ENCODE measurements at regions not wholly inside any gene's neighbourhood (a gene's known extent, or its start where the extent isn't known, plus 50 kb on each side); places are given as distances from the start of the nearest gene placed in this dataset.

GRCh38 chr3:74329096-74329495 lies 285.4 kb downstream of the CNTN3 start:
- DNase-seq, result no peak
- ATAC-seq (ENCODE audit: low read depth in 2 of 2), result no peak
- Mint-ChIP-seq H3K27me3 (no peaks in the 10 kb centered on the region), H3K4me3 (no peak overlapping the region), H3K36me3 (no peaks in the 10 kb centered on the region), H3K27ac (no peak overlapping the region), H3K4me1 (no peaks in the 10 kb centered on the region), H3K9me3 (peaks cover 0 to 11% (median 4%) of the 10 kb centered on the region in 7 donors)
- Histone ChIP-seq H3K4me3 (ENCODE audit: low read depth, low read length) (no peak overlapping the region), H3K27ac (ENCODE audit: insufficient read depth, low read length, poor library complexity, severe bottlenecking) (no peak overlapping the region), H3K4me1 (ENCODE audit: control insufficient read depth, insufficient read depth, low read length, poor library complexity, severe bottlenecking) (no peaks in the 10 kb centered on the region), H3K9me3 (ENCODE audit: control insufficient read depth in 2 of 2, low read length in 2 of 2) (no peaks in the 10 kb centered on the region), H3K36me3 (ENCODE audit: control insufficient read depth, insufficient read depth, low read length) (no peaks in the 10 kb centered on the region), H3K27me3 (ENCODE audit: control insufficient read depth, insufficient read depth, low read length) (no peaks in the 10 kb centered on the region)

DNA sequence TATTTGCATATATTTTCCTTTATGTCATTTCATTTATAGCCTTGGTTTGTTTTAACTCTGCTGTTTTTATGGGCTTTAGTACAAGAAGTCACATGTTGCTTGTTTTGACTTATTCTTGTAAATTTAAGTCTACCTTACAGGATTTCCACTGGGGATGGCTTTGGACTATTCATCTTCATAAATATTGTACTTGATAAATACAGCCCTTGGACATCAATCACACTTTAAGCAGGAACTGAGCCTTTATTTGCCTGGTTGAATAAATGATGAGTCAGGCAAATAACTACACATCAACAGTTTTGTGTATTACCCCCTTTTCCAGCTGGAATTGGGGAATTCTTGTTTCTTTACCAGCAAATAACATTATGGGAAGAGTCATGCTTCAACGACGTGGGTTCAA lies 286.0 kb downstream of the CNTN3 start:
- Histone ChIP-seq H3K27ac (ENCODE audit: insufficient read depth, low read length, poor library complexity, severe bottlenecking) (no peak overlapping the region), H3K36me3 (ENCODE audit: control insufficient read depth, insufficient read depth, low read length) (no peaks in the 10 kb centered on the region), H3K27me3 (ENCODE audit: control insufficient read depth, insufficient read depth, low read length) (no peaks in the 10 kb centered on the region), H3K9me3 (ENCODE audit: control insufficient read depth in 2 of 2, low read length in 2 of 2) (no peaks in the 10 kb centered on the region), H3K4me1 (ENCODE audit: control insufficient read depth, insufficient read depth, low read length, poor library complexity, severe bottlenecking) (no peaks in the 10 kb centered on the region), H3K4me3 (ENCODE audit: low read depth, low read length) (no peak overlapping the region)
- no peaks in the 10 kb centered on the region for H3K27me3 Mint-ChIP-seq
- no peak overlapping the region for H3K4me3 Mint-ChIP-seq
- ATAC-seq (ENCODE audit: low read depth in 2 of 2) (no peak), DNase-seq (no peak)
- no peaks in the 10 kb centered on the region for H3K4me1 Mint-ChIP-seq
- H3K36me3 Mint-ChIP-seq, result no peaks in the 10 kb centered on the region
- no peak overlapping the region for H3K27ac Mint-ChIP-seq
- peaks cover under 1 to 11% (median 4%) of the 10 kb centered on the region in 7 donors for H3K9me3 Mint-ChIP-seq

DNA sequence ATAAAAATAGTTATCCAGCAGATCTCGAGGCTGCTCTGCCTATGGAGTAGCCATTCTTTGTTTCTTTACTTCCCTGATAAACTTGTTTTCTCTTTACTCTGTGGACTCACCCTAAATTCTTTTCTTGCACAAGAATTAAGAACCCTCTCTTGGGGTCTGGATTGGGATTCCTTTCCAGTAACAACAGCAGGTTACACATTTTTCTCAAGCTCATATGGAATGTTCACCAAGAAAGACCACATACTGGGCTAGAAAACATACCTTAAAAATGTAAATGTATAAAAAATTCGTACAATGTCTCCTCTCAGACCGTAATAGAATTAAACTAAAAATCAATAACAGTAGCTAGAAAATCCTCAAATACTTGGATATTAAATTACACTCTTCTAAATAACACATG lies 299.2 kb downstream of the CNTN3 start:
- H3K36me3 Mint-ChIP-seq, result no peaks in the 10 kb centered on the region
- DNase-seq (no peak), ATAC-seq (ENCODE audit: low read depth in 2 of 2) (no peak)
- no peaks in the 10 kb centered on the region for H3K27me3 Mint-ChIP-seq
- H3K36me3 ChIP-seq (ENCODE audit: control insufficient read depth, insufficient read depth, low read length), result no peaks in the 10 kb centered on the region
- no peak overlapping the region for H3K27ac Mint-ChIP-seq
- no peak overlapping the region for H3K4me3 ChIP-seq (ENCODE audit: low read depth, low read length)
- peaks cover 3 to 29% (median 8%) of the 10 kb centered on the region in 7 donors for H3K9me3 Mint-ChIP-seq
- H3K4me3 Mint-ChIP-seq, result no peak overlapping the region
- peaks cover 0 to 3% of the 10 kb centered on the region in 2 experiments for H3K9me3 ChIP-seq (ENCODE audit: control insufficient read depth in 2 of 2, low read length in 2 of 2)
- no peak overlapping the region for H3K27ac ChIP-seq (ENCODE audit: insufficient read depth, low read length, poor library complexity, severe bottlenecking)
- H3K4me1 ChIP-seq (ENCODE audit: control insufficient read depth, insufficient read depth, low read length, poor library complexity, severe bottlenecking), result no peaks in the 10 kb centered on the region
- H3K27me3 ChIP-seq (ENCODE audit: control insufficient read depth, insufficient read depth, low read length), result no peaks in the 10 kb centered on the region
- no peaks in the 10 kb centered on the region for H3K4me1 Mint-ChIP-seq

DNA sequence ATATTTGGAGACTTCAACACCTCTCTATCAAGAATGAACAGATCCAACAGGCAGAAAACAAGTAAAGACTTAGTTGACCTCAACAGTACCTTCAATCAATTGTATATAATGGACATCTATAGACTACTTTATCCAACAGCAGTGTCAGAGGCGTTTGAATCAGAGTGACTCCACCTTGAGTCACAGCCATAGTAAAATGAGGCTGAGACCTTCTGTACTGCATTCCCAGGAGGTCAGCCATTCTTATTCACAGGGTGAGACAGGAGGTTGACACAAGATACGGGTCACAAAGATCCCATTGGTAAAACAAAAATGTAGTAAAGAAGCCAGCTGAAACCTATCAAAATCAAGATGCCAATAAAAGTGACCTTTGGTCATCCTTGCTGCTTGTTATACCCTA lies 299.8 kb downstream of the CNTN3 start:
- H3K27ac Mint-ChIP-seq, result no peak overlapping the region
- H3K4me1 Mint-ChIP-seq, result no peaks in the 10 kb centered on the region
- H3K9me3 Mint-ChIP-seq, result peaks cover 0 to 30% (median 9%) of the 10 kb centered on the region in 7 donors
- no peak for DNase-seq
- Histone ChIP-seq H3K4me3 (ENCODE audit: low read depth, low read length) (no peak overlapping the region), H3K4me1 (ENCODE audit: control insufficient read depth, insufficient read depth, low read length, poor library complexity, severe bottlenecking) (no peaks in the 10 kb centered on the region), H3K27ac (ENCODE audit: insufficient read depth, low read length, poor library complexity, severe bottlenecking) (no peak overlapping the region), H3K36me3 (ENCODE audit: control insufficient read depth, insufficient read depth, low read length) (no peaks in the 10 kb centered on the region), H3K9me3 (ENCODE audit: control insufficient read depth in 2 of 2, low read length in 2 of 2) (peaks cover 0 to 3% of the 10 kb centered on the region in 2 experiments), H3K27me3 (ENCODE audit: control insufficient read depth, insufficient read depth, low read length) (no peaks in the 10 kb centered on the region)
- no peaks in the 10 kb centered on the region for H3K36me3 Mint-ChIP-seq
- ATAC-seq (ENCODE audit: low read depth in 2 of 2), result no peak
- H3K27me3 Mint-ChIP-seq, result no peaks in the 10 kb centered on the region
- no peak overlapping the region for H3K4me3 Mint-ChIP-seq

GRCh38 chr3:74309716-74310115 lies 304.7 kb downstream of the CNTN3 start:
- Mint-ChIP-seq H3K4me3 (no peak overlapping the region), H3K4me1 (no peaks in the 10 kb centered on the region), H3K36me3 (no peaks in the 10 kb centered on the region), H3K9me3 (peaks cover 0 to 15% (median 8%) of the 10 kb centered on the region in 7 donors), H3K27ac (no peak overlapping the region), H3K27me3 (no peaks in the 10 kb centered on the region)
- no peak for ATAC-seq (ENCODE audit: low read depth in 2 of 2)
- Histone ChIP-seq H3K36me3 (ENCODE audit: control insufficient read depth, insufficient read depth, low read length) (no peaks in the 10 kb centered on the region), H3K4me1 (ENCODE audit: control insufficient read depth, insufficient read depth, low read length, poor library complexity, severe bottlenecking) (no peaks in the 10 kb centered on the region), H3K9me3 (ENCODE audit: control insufficient read depth in 2 of 2, low read length in 2 of 2) (peaks cover 0 to 3% of the 10 kb centered on the region in 2 experiments), H3K27ac (ENCODE audit: insufficient read depth, low read length, poor library complexity, severe bottlenecking) (no peak overlapping the region), H3K4me3 (ENCODE audit: low read depth, low read length) (no peak overlapping the region), H3K27me3 (ENCODE audit: control insufficient read depth, insufficient read depth, low read length) (no peaks in the 10 kb centered on the region)
- no peak for DNase-seq

DNA sequence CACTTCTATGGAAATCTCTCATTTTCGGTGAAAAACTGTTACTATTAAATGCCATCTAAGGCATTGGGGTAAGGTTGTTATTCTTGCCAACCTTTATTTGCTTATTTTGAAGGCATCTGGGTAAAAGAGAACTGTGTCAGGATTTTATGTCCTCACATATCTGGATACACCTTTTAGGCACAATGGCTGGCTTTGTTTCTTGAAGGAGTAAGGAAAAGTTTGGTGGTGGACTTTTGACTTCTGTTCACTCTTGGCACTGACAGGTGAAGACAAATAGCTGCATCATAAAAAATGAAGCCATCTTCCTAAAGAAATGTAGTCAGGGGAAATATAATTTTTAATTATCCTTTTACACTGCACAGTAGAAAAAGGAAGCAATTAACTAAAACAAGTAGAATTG lies 310.0 kb downstream of the CNTN3 start:
- Mint-ChIP-seq H3K27me3 (no peaks in the 10 kb centered on the region), H3K4me1 (no peaks in the 10 kb centered on the region), H3K27ac (no peak overlapping the region), H3K9me3 (peaks cover 0 to 8% (median 3%) of the 10 kb centered on the region in 7 donors), H3K4me3 (no peak overlapping the region), H3K36me3 (no peaks in the 10 kb centered on the region)
- H3K4me1 ChIP-seq (ENCODE audit: control insufficient read depth, insufficient read depth, low read length, poor library complexity, severe bottlenecking), result no peaks in the 10 kb centered on the region
- ATAC-seq (ENCODE audit: low read depth in 2 of 2) (no peak), DNase-seq (no peak)
- no peaks in the 10 kb centered on the region for H3K36me3 ChIP-seq (ENCODE audit: control insufficient read depth, insufficient read depth, low read length)
- no peak overlapping the region for H3K27ac ChIP-seq (ENCODE audit: insufficient read depth, low read length, poor library complexity, severe bottlenecking)
- no peaks in the 10 kb centered on the region for H3K9me3 ChIP-seq (ENCODE audit: control insufficient read depth in 2 of 2, low read length in 2 of 2)
- no peak overlapping the region for H3K4me3 ChIP-seq (ENCODE audit: low read depth, low read length)
- no peaks in the 10 kb centered on the region for H3K27me3 ChIP-seq (ENCODE audit: control insufficient read depth, insufficient read depth, low read length)

DNA sequence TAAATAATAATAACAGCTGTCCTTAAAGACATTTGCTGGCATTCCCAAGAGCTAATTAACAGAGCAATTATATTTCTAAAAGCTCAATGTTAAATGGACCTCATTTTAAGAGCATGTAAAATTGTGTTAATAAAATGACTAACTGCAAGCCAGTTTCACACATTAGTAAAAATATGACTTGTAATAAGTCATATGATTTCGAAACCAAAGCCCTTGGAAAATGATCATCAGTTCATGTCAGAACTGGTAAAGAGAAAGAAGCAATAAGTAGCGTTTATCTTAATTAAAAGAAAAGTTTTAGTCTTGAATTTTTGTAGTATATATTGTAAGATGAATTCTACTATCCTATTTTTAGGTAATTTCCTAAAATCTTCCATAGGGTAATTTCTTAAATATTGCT lies 310.7 kb downstream of the CNTN3 start:
- Histone ChIP-seq H3K27ac (ENCODE audit: insufficient read depth, low read length, poor library complexity, severe bottlenecking) (no peak overlapping the region), H3K9me3 (ENCODE audit: control insufficient read depth in 2 of 2, low read length in 2 of 2) (no peaks in the 10 kb centered on the region), H3K36me3 (ENCODE audit: control insufficient read depth, insufficient read depth, low read length) (no peaks in the 10 kb centered on the region), H3K27me3 (ENCODE audit: control insufficient read depth, insufficient read depth, low read length) (no peaks in the 10 kb centered on the region), H3K4me3 (ENCODE audit: low read depth, low read length) (no peak overlapping the region), H3K4me1 (ENCODE audit: control insufficient read depth, insufficient read depth, low read length, poor library complexity, severe bottlenecking) (no peaks in the 10 kb centered on the region)
- ATAC-seq (ENCODE audit: low read depth in 2 of 2) (no peak), DNase-seq (no peak)
- H3K27me3 Mint-ChIP-seq, result no peaks in the 10 kb centered on the region
- H3K36me3 Mint-ChIP-seq, result no peaks in the 10 kb centered on the region
- H3K4me3 Mint-ChIP-seq, result no peak overlapping the region
- no peaks in the 10 kb centered on the region for H3K4me1 Mint-ChIP-seq
- H3K27ac Mint-ChIP-seq, result no peak overlapping the region
- H3K9me3 Mint-ChIP-seq, result peaks cover 0 to 8% (median 3%) of the 10 kb centered on the region in 7 donors

- Mint-ChIP-seq H3K4me3 (no peak overlapping the region), H3K27me3 (no peaks in the 10 kb centered on the region)
These were observed 311.5 kb downstream of the CNTN3 start for GRCh38 chr3:74302969-74303368.

More at GRCh38 chr3:74302969-74303368, 311.5 kb downstream of the CNTN3 start:
- H3K9me3 Mint-ChIP-seq, result peaks cover 0 to 8% (median 2%) of the 10 kb centered on the region in 7 donors
- no peaks in the 10 kb centered on the region for H3K4me1 Mint-ChIP-seq
- no peak for DNase-seq
- no peak overlapping the region for H3K27ac Mint-ChIP-seq
- Histone ChIP-seq H3K9me3 (ENCODE audit: control insufficient read depth in 2 of 2, low read length in 2 of 2) (no peaks in the 10 kb centered on the region), H3K4me3 (ENCODE audit: low read depth, low read length) (no peak overlapping the region), H3K27me3 (ENCODE audit: control insufficient read depth, insufficient read depth, low read length) (no peaks in the 10 kb centered on the region), H3K27ac (ENCODE audit: insufficient read depth, low read length, poor library complexity, severe bottlenecking) (no peak overlapping the region), H3K4me1 (ENCODE audit: control insufficient read depth, insufficient read depth, low read length, poor library complexity, severe bottlenecking) (no peaks in the 10 kb centered on the region), H3K36me3 (ENCODE audit: control insufficient read depth, insufficient read depth, low read length) (no peaks in the 10 kb centered on the region)
- no peak for ATAC-seq (ENCODE audit: low read depth in 2 of 2)
- H3K36me3 Mint-ChIP-seq, result no peaks in the 10 kb centered on the region

Data from CD4-positive, CD25-positive, alpha-beta regulatory T cell (primary cell).